ENCODE measurements at regions not wholly inside any gene's neighbourhood (a gene's known extent, or its start where the extent isn't known, plus 50 kb on each side); places are given as distances from the start of the nearest gene placed in this dataset.

DNA sequence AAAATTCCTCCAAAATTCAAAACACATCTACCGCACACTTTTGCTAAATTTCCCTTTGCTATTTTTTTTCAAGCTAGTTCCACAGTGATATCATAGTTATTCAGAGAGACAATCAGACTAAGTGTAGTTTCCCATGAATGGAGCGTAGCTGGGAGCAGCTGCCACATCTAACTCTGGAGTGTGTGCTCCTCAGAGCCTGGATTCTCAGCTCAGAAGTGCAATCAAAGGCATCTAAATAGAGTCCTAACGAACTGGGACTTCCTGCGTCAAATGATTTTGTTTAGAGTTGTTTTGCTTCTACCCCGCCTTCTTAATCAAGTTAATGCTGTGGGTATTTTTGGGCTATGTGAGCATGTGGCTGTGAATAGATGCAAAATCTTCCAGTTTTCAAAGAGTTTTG lies 160.3 kb downstream of the TMEM18 start:
- peak overlapping the region; percentile 56 for H3K4me2 ChIP-seq
- no peaks in the 10 kb centered on the region for H4K20me1 ChIP-seq
- H3K9me3 ChIP-seq = peaks cover under 1% of the 10 kb centered on the region; the same call in 1 of the 2 replicates

DNA sequence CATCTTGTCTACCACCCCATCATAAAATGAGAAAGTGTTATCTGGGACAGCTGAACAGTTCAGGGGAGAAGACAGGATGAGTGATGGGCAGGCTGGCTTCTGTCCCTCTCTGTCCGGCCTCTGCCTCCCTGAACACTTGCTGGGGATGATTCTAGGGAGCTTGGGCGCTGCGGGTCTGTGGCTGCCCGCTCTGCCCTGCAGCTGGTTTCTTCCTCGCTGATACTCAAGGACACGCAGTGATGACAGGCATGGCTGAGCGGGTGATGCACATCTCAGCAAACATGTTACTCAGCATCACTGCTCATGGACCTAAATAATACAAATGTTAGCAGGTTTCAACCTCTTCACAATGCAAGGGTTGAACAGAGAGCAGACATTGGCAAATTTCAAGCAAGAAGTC lies 161.1 kb downstream of the TMEM18 start:
- Histone ChIP-seq H3K4me3 (no peak overlapping the region), H3K9me3 (no peaks in the 10 kb centered on the region; the same call in 1 of the 2 replicates), H3K27me3 (no peaks in the 10 kb centered on the region), H3K27ac (no peak overlapping the region), H3K4me1 (peaks cover 32% of the 10 kb centered on the region), H3K9ac (no peak overlapping the region), H4K20me1 (no peaks in the 10 kb centered on the region), H3K4me2 (peak overlapping the region; percentile 56), H3K36me3 (no peaks in the 10 kb centered on the region)
- no peak for TF ChIP-seq Cebpa-rat (IDR thresholded peaks at IDR 0.05)

More for the DNA sequence above, 160.3 kb downstream of the TMEM18 start:
- Histone ChIP-seq H3K27ac (peak overlapping the region; percentile 32; the same call in 1 of the 2 replicates), H3K4me3 (no peak overlapping the region), H3K9ac (0 out of 2 replicates have a peak overlapping the region, but pooled peaks have one; percentile 16), H3K36me3 (no peaks in the 10 kb centered on the region), H3K27me3 (no peaks in the 10 kb centered on the region), H3K4me1 (peaks cover 32% of the 10 kb centered on the region)
- TF ChIP-seq Cebpa-rat (IDR thresholded peaks at IDR 0.05) = no peak

DNA sequence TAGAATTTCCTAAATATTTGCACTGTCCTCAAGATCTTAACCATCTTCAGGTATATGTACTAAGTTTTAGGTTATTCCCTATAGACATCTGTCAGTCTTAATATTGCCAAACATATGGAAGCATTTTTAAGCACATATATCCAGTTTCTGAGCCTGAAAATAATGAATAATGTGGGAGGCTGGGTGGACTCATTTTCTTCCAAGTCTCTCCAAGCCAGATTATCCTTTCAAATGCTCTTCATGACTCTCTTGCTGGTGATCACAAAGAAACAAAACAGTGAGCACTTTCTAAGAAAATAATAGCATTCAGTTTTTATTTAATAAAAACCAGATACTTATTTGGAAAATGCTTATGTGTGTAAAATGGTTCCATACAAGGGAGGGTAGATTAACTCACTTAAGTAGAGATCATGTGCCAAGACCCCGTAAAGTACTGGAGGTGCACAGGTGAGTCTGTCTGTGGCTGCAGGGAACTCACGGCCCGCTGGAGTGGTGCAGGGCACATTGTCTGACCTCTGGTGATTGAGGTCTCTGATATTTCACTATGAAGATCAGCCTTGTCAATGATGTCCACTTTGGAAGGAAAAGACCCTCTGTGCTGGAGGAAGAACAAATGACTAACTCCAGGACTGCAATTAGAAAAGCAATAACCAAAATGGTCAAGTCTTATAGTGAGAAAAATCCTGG lies 161.6 kb downstream of the TMEM18 start:
- Histone ChIP-seq H3K4me1 (peaks cover 32% of the 10 kb centered on the region), H3K27me3 (no peaks in the 10 kb centered on the region), H3K4me2 (peak overlapping the region; percentile 56), H3K4me3 (no peak overlapping the region), H3K9ac (no peak overlapping the region), H3K27ac (no peak overlapping the region), H3K36me3 (no peaks in the 10 kb centered on the region), H3K9me3 (peaks cover 4% of the 10 kb centered on the region), H4K20me1 (no peaks in the 10 kb centered on the region)
- no peak for TF ChIP-seq Cebpa-rat (IDR thresholded peaks at IDR 0.05)

- Histone ChIP-seq H3K9ac (no peak overlapping the region), H3K27ac (no peak overlapping the region), H3K9me3 (peaks cover 16% of the 10 kb centered on the region), H3K27me3 (no peaks in the 10 kb centered on the region), H3K36me3 (no peaks in the 10 kb centered on the region), H3K4me2 (no peak overlapping the region), H3K4me1 (peaks cover 32% of the 10 kb centered on the region), H4K20me1 (no peaks in the 10 kb centered on the region), H3K4me3 (no peak overlapping the region)
- no peak for TF ChIP-seq Cebpa-rat (IDR thresholded peaks at IDR 0.05)
Measured at GRCh38 chr2:513981-514706, 163.1 kb downstream of the TMEM18 start.

- Histone ChIP-seq H3K9me3 (peaks cover 16% of the 10 kb centered on the region), H3K9ac (no peak overlapping the region), H4K20me1 (no peaks in the 10 kb centered on the region), H3K4me1 (peaks cover 2% of the 10 kb centered on the region), H3K4me3 (no peak overlapping the region), H3K4me2 (no peak overlapping the region), H3K36me3 (no peaks in the 10 kb centered on the region), H3K27me3 (no peaks in the 10 kb centered on the region), H3K27ac (no peak overlapping the region)
- no peak for TF ChIP-seq Cebpa-rat (IDR thresholded peaks at IDR 0.05)
Measured at GRCh38 chr2:510839-511238, 166.4 kb downstream of the TMEM18 start.

DNA sequence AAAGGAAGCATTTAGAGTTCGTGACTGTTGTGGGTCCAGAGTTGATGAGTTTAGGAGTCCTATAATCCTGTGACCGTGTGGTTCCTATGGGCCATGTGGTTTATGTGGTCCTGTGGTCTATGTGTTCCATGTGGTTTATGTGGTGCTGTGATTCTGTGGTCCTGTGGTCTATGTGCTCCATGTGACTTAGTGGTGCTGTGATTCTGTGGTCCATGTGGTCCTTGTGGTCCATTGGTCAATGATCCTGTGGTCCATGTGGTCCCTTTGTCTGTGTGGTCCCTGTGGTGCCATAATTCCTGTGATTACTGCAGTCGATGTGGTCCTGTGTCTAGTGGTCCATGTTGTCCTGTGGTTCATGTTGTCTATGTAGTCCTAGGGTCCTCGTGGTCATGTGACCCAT lies 167.3 kb downstream of the TMEM18 start:
- Histone ChIP-seq H3K4me3 (no peak overlapping the region), H3K36me3 (no peaks in the 10 kb centered on the region), H3K4me2 (no peak overlapping the region), H3K27ac (no peak overlapping the region), H4K20me1 (no peaks in the 10 kb centered on the region), H3K9ac (no peak overlapping the region), H3K9me3 (peaks cover 16% of the 10 kb centered on the region), H3K27me3 (no peaks in the 10 kb centered on the region), H3K4me1 (no peaks in the 10 kb centered on the region)
- TF ChIP-seq Cebpa-rat (IDR thresholded peaks at IDR 0.05) = no peak

GRCh38 chr2:508121-508520 lies 169.1 kb downstream of the TMEM18 start:
- Histone ChIP-seq H3K9me3 (peaks cover 16% of the 10 kb centered on the region), H4K20me1 (no peaks in the 10 kb centered on the region), H3K27me3 (no peaks in the 10 kb centered on the region), H3K9ac (no peak overlapping the region), H3K4me3 (no peak overlapping the region), H3K4me1 (no peaks in the 10 kb centered on the region), H3K27ac (no peak overlapping the region), H3K36me3 (no peaks in the 10 kb centered on the region), H3K4me2 (no peak overlapping the region)
- no peak for TF ChIP-seq Cebpa-rat (IDR thresholded peaks at IDR 0.05)

DNA sequence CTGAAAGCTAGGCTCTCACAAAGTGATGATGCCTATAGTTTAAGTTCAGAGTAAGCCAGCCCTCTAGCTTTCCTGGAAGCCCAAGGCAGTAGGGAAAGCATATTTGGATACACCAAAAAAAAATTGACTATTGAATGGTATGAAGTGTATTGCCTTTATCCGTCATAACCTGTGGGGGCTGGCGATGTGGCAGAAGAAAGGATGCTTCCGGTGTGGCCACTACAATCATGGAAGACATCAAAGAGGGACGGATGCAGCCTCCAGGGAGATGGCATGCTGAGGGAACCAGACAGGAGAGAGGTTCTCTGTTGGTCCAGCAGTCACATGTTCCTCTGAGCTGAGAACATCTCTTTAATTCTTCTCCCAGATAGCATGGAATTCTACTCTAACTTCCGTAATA lies 170.3 kb downstream of the TMEM18 start:
- Histone ChIP-seq H3K4me3 (no peak overlapping the region), H3K27me3 (no peaks in the 10 kb centered on the region), H4K20me1 (no peaks in the 10 kb centered on the region), H3K9ac (no peak overlapping the region), H3K4me1 (no peaks in the 10 kb centered on the region), H3K36me3 (no peaks in the 10 kb centered on the region), H3K9me3 (peaks cover 16% of the 10 kb centered on the region), H3K27ac (no peak overlapping the region), H3K4me2 (no peak overlapping the region)
- no peak for TF ChIP-seq Cebpa-rat (IDR thresholded peaks at IDR 0.05)

DNA sequence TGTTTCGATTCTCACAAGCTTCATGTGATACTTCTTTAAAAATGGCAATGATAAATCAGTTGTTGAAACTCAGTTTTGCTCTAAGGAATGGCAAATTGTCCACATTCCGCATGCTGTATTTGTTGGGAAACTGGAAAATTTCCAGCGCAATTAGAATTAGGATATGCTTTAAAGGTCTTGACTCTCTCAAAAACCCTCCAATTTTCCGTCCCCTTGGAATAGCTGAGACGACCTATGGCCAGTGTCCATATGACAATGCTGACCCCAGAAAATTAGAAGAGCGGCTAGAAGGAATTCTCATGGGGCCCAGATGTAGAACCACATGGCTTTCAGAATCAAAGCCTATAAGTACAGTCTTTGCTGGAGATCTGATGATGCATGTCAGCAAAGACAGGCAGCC lies 170.8 kb downstream of the TMEM18 start:
- TF ChIP-seq Cebpa-rat (IDR thresholded peaks at IDR 0.05) = no peak
- no peaks in the 10 kb centered on the region for H3K27me3 ChIP-seq
- H3K4me3 ChIP-seq = no peak overlapping the region

GRCh38 chr2:505941-506340 lies 171.3 kb downstream of the TMEM18 start:
- Histone ChIP-seq H3K4me3 (no peak overlapping the region), H3K4me2 (no peak overlapping the region), H3K4me1 (no peaks in the 10 kb centered on the region), H3K36me3 (no peaks in the 10 kb centered on the region), H3K27ac (no peak overlapping the region), H3K9ac (no peak overlapping the region), H3K27me3 (no peaks in the 10 kb centered on the region), H4K20me1 (no peaks in the 10 kb centered on the region), H3K9me3 (peaks cover 16% of the 10 kb centered on the region)
- no peak for TF ChIP-seq Cebpa-rat (IDR thresholded peaks at IDR 0.05)

More for the DNA sequence above, 170.8 kb downstream of the TMEM18 start:
- Histone ChIP-seq H3K9me3 (peaks cover 16% of the 10 kb centered on the region), H3K27ac (no peak overlapping the region), H3K36me3 (no peaks in the 10 kb centered on the region), H4K20me1 (no peaks in the 10 kb centered on the region), H3K4me1 (no peaks in the 10 kb centered on the region), H3K9ac (no peak overlapping the region), H3K4me2 (no peak overlapping the region)
